Osteoblast (primary cell): ENCODE measurements at regions not wholly inside any gene's neighbourhood (a gene's known extent, or its start where the extent isn't known, plus 50 kb on each side); places are given as distances from the start of the nearest gene placed in this dataset.

Experiments
- DNase-seq: peaks from one replicate; pipeline ENCODE4 v3.0.0; 2011; ENCODE audit warnings: low spot score, mixed read lengths; ENCODE audit not compliant: insufficient read length; ENCODE audit errors: missing footprints
- H2AFZ ChIP-seq: 2 replicates; pipeline ENCODE4 v1.6.0; 2011; ENCODE audit warnings: mild to moderate bottlenecking, low read length
- H3K27ac ChIP-seq: 2 replicates; pipeline ENCODE4 v1.5.1; 2011; ENCODE audit warnings: mild to moderate bottlenecking, low read depth, low read length, moderate library complexity
- H3K27me3 ChIP-seq: 2 replicates; pipeline ENCODE4 v1.6.0; 2012; ENCODE audit warnings: mild to moderate bottlenecking, control low read depth, inconsistent platforms, low read length, moderate library complexity; ENCODE audit not compliant: insufficient read depth
- H3K36me3 ChIP-seq: 2 replicates; pipeline ENCODE4 v1.5.1; 2011; ENCODE audit warnings: mild to moderate bottlenecking, low read length, control low read depth, moderate library complexity; ENCODE audit not compliant: insufficient read depth
- H3K4me1 ChIP-seq: 2 replicates; pipeline ENCODE4 v1.5.1; 2011; ENCODE audit warnings: mild to moderate bottlenecking, low read length, control low read depth, moderate library complexity; ENCODE audit not compliant: insufficient read depth
- H3K4me2 ChIP-seq: 2 replicates; pipeline ENCODE4 v1.6.0; 2011; ENCODE audit warnings: mild to moderate bottlenecking, low read length; ENCODE audit not compliant: insufficient read depth
- H3K4me3 ChIP-seq: fragments of 200-600 bp; sonication (generic); 3 replicates; pipeline ENCODE4 v1.5.1; 2012; ENCODE audit warnings: mild to moderate bottlenecking, low read length, inconsistent platforms; ENCODE audit not compliant: insufficient read depth
- H3K79me2 ChIP-seq: 2 replicates; pipeline ENCODE4 v1.6.0; 2012; ENCODE audit warnings: mild to moderate bottlenecking, low read length, control low read depth, inconsistent platforms; ENCODE audit not compliant: insufficient read depth
- H3K9me3 ChIP-seq: 2 replicates; pipeline ENCODE4 v1.5.1; 2011; ENCODE audit warnings: low read depth, low read length, control low read depth
- H4K20me1 ChIP-seq: 2 replicates; pipeline ENCODE4 v1.6.0; 2012; ENCODE audit warnings: mild to moderate bottlenecking, low read length, control low read depth; ENCODE audit not compliant: insufficient read depth
- CTCF ChIP-seq: IDR thresholded peaks from 2 replicates; pipeline ENCODE4 v1.5.1; 2011; ENCODE audit warnings: mild to moderate bottlenecking, low read depth, low read length, moderate library complexity; ENCODE audit errors: extremely low read depth

GRCh38 chr7:33770576-33770975 is 134.8 kb upstream of the BMPER start:
- H3K27ac ChIP-seq = no peak overlapping the region
- no peak overlapping the region for H3K4me3 ChIP-seq
- TF ChIP-seq CTCF = no peak

DNA sequence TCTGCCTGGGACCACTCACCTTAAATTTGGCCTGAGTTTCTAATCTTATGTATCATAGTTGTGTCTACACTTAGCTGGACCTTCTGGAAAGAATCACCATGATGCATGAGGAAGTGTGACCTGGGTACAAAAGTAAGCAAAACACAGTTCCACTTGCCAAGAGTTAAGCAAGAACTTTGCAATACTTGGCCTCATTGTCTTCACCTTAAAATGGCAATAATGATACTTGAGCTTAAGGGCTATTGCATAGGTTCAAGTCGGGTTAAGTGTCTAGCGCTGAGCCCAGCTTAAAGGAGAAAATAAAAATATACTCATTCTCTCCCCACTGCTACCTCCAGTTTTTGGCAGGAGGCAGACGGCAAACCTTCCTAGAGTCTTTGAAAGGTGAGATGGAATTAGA is 133.9 kb upstream of the BMPER start:
- no peaks in the 10 kb centered on the region for H3K79me2 ChIP-seq
- no peak for TF ChIP-seq CTCF
- no peak for DNase-seq

More at GRCh38 chr7:33770576-33770975, 134.8 kb upstream of the BMPER start:
- Histone ChIP-seq H2AFZ (no peak overlapping the region), H4K20me1 (no peaks in the 10 kb centered on the region), H3K4me2 (no peak overlapping the region), H3K79me2 (no peaks in the 10 kb centered on the region), H3K4me1 (peaks cover 29% of the 10 kb centered on the region), H3K27me3 (no peaks in the 10 kb centered on the region), H3K36me3 (no peaks in the 10 kb centered on the region), H3K9me3 (no peaks in the 10 kb centered on the region)
- DNase-seq = no peak

GRCh38 chr7:33773053-33773452 is 132.3 kb upstream of the BMPER start:
- no peak for TF ChIP-seq CTCF
- Histone ChIP-seq H3K4me1 (peaks cover 23% of the 10 kb centered on the region), H3K27ac (peak overlapping the region; percentile 71), H3K79me2 (no peaks in the 10 kb centered on the region), H3K36me3 (no peaks in the 10 kb centered on the region), H3K27me3 (no peaks in the 10 kb centered on the region), H3K4me3 (no peak overlapping the region), H3K9me3 (no peaks in the 10 kb centered on the region), H2AFZ (no peak overlapping the region), H4K20me1 (no peaks in the 10 kb centered on the region), H3K4me2 (peak overlapping the region; percentile 8)
- DNase-seq = no peak

More for the DNA sequence above, 133.9 kb upstream of the BMPER start:
- Histone ChIP-seq H3K27me3 (no peaks in the 10 kb centered on the region), H3K9me3 (no peaks in the 10 kb centered on the region), H3K4me2 (no peak overlapping the region), H4K20me1 (no peaks in the 10 kb centered on the region), H3K27ac (no peak overlapping the region), H3K4me3 (no peak overlapping the region), H3K36me3 (no peaks in the 10 kb centered on the region), H2AFZ (no peak overlapping the region), H3K4me1 (peaks cover 23% of the 10 kb centered on the region)

GRCh38 chr7:33774762-33775523 is 130.4 kb upstream of the BMPER start:
- Histone ChIP-seq H3K27ac (peak overlapping the region; percentile 67), H3K4me1 (peaks cover 23% of the 10 kb centered on the region), H3K4me3 (no peak overlapping the region), H3K4me2 (peak overlapping the region; percentile 33), H2AFZ (no peak overlapping the region), H3K79me2 (no peaks in the 10 kb centered on the region), H4K20me1 (no peaks in the 10 kb centered on the region), H3K27me3 (no peaks in the 10 kb centered on the region), H3K9me3 (no peaks in the 10 kb centered on the region), H3K36me3 (no peaks in the 10 kb centered on the region)
- no peak for DNase-seq
- no peak for TF ChIP-seq CTCF
